Heart left ventricle (tissue), 13 donors: ENCODE measurements at regions not wholly inside any gene's neighbourhood (a gene's known extent, or its start where the extent isn't known, plus 50 kb on each side); places are given as distances from the start of the nearest gene placed in this dataset.

ENCODE experiments used
- CTCF ChIP-seq, 12 donors: fragments of 200-600 bp; sonication (generic) in 4 of 12; IDR thresholded peaks; one replicate each; pipeline versions ENCODE4 v1.5.0 to v1.8.0; 2018 to 2022; ENCODE audit warnings: antibody characterized with exemption in 12 of 12, mild to moderate bottlenecking in 5 of 12
- POLR2A ChIP-seq, 2 donors: fragments of 450-650 bp; IDR thresholded peaks; one replicate each; pipeline ENCODE4 v1.6.1; 2017; ENCODE audit warnings: antibody characterized with exemption in 2 of 2, mild to moderate bottlenecking in 2 of 2, moderate library complexity in 2 of 2
- donor health status: ischemic (EF 13 %, LVEDD 7.1; RV severe dilation, severe dysfunction).
- donor health status: DM: no; HTN: yes; CAD: no.
- donor health status: DM: no; HTN: no; CAD: no.
- donor health status: ischemic (EF 25% LVEDD 6.9; RV normal size, moderate dysfunction).
- donor health status: ischemic (EF 25% LVEDD 5.7; RV mildly dilated, moderate dysfunction).
- donor health status: ischemic (EF 35%, LVEDD 5.7; RV mildly dilated, moderate dysfunction).
- donor health status: nonischemic (EF 11% LVEDD 7.7; RV severe dilation, severe dysfunction).
- donor health status: DM: yes; HTN: yes; CAD: no.
- donor health status: PGD.
- donor health status: ischemic (EF 29% LVEDD 5.4; RV normal size, mild dysfunction).
- donor health status: nonischemic (EF 23%, LVEDD 6.1; RV moderate dilation, normal function).

- TF ChIP-seq CTCF (IDR thresholded peaks at IDR 0.05) (no peak), POLR2A (IDR thresholded peaks at IDR 0.05) (no peak)
Measured at GRCh38 chr6:144657691-144658090, 372.6 kb downstream of the UTRN start.
